ENCODE measurements at regions not wholly inside any gene's neighbourhood (a gene's known extent, or its start where the extent isn't known, plus 50 kb on each side); places are given as distances from the start of the nearest gene placed in this dataset.

GRCh38 chr7:54921116-54921515, 97.7 kb upstream of the EGFR start:
- TF ChIP-seq CTCF (conservative IDR thresholded peaks at IDR 0.05; ENCODE audit: low read depth, low read length) (no peak), EZH2 (IDR thresholded peaks at IDR 0.05; ENCODE audit: borderline replicate concordance, low read depth, low read length, poor library complexity, severe bottlenecking) (no peak)

Measured in A673 (cell line).